ENCODE measurements at regions not wholly inside any gene's neighbourhood (a gene's known extent, or its start where the extent isn't known, plus 50 kb on each side); places are given as distances from the start of the nearest gene placed in this dataset.

GRCh38 chr2:61722800-61723199 lies 131.1 kb downstream of the FAM161A start:
- no peak for TF ChIP-seq EZH2 (IDR thresholded peaks at IDR 0.05; ENCODE audit: borderline replicate concordance, low read length)
- no peak for TF ChIP-seq CTCF (conservative IDR thresholded peaks at IDR 0.05 in 1 of 2, IDR thresholded peaks at IDR 0.05 in 1 of 2; ENCODE audit: extremely low read depth in 1 of 2, insufficient read depth in 1 of 2, low read depth in 1 of 2, low read length in 2 of 2)
